ENCODE measurements at regions not wholly inside any gene's neighbourhood (a gene's known extent, or its start where the extent isn't known, plus 50 kb on each side); places are given as distances from the start of the nearest gene placed in this dataset.
A peak's percentile ranks its signal among the peaks of the same experiment; 100 is the strongest.

DNA sequence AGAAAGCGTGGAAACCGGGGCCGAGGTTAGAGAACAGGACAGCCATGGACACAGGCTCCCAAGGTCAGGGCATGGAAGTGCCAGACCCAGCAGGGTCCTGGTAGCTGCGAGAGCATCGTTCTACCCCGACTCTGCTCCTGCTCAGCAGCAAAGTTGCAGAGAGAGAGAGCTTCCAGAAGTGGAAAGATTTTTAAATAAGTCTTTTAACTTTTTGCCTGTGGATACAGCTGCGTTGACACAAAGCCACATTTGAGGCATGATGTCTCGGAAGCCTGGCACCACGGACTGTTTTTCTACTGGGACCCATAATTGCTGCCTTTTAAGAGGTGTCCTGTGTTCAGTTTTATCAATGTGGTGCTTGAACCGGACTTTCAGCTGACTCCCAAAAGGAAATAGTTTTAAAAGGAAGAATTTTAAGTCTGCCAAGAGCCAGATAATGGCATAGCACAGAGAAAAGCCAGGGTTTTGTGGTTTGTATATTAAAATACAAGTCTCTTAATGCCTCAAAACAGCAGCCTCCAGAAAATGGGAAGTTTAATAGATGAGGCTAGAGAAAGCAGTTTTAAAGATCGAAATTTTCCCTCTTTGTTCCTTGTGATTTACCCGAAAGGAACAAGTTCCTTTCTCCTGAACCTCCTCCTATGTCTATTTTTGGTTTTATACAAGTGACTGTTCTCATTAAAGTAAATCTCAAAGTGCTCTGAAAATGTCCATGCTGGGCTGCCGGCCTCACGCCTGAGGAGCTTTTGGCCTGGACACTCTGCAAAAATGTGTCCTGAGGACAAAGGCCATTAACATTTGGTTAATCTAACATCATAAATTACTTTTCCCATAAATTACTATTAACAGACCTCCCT, 91.5 kb downstream of the RIN2 start:
- H3K9ac ChIP-seq (ENCODE audit: low read depth, low read length): no peak overlapping the region

GRCh38 chr20:19850198-19850533, 92.1 kb downstream of the RIN2 start:
- no peak for ATAC-seq (ENCODE audit: insufficient read depth, low read depth)
- H3K36me3 ChIP-seq (ENCODE audit: insufficient read depth, low read length): no peaks in the 10 kb centered on the region
- DNase-seq: no peak
- H4K20me1 ChIP-seq (ENCODE audit: insufficient read depth, low read length): no peaks in the 10 kb centered on the region
- no peak overlapping the region for H3K4me2 ChIP-seq (ENCODE audit: insufficient read depth, low read length)
- H3K4me1 ChIP-seq (ENCODE audit: insufficient read depth, low read length): no peaks in the 10 kb centered on the region
- H2AFZ ChIP-seq (ENCODE audit: low read depth, low read length): no peak overlapping the region
- no peak overlapping the region for H3K4me3 ChIP-seq (ENCODE audit: low read depth in 1 of 2, low read length in 2 of 2)
- no peak for TF ChIP-seq EZH2 (IDR thresholded peaks at IDR 0.05; ENCODE audit: borderline replicate concordance, low read depth, low read length, severe bottlenecking)
- no peak for TF ChIP-seq CTCF (IDR thresholded peaks at IDR 0.05; ENCODE audit: borderline replicate concordance, extremely low read depth, low read length, poor library complexity, severe bottlenecking)
- H3K9me3 ChIP-seq (ENCODE audit: insufficient read depth, low read length, severe bottlenecking): no peaks in the 10 kb centered on the region
- no peaks in the 10 kb centered on the region for H3K79me2 ChIP-seq (ENCODE audit: insufficient read depth, low read length)
- no peak overlapping the region for H3K9ac ChIP-seq (ENCODE audit: low read depth, low read length)
- no peak overlapping the region for H3K27ac ChIP-seq (ENCODE audit: low read length)
- H3K27me3 ChIP-seq (ENCODE audit: insufficient read depth, low read length, poor library complexity): no peaks in the 10 kb centered on the region

More for the DNA sequence above, 91.5 kb downstream of the RIN2 start:
- H3K4me1 ChIP-seq (ENCODE audit: insufficient read depth, low read length): no peaks in the 10 kb centered on the region
- H3K9me3 ChIP-seq (ENCODE audit: insufficient read depth, low read length, severe bottlenecking): no peaks in the 10 kb centered on the region
- H3K27ac ChIP-seq (ENCODE audit: low read length): no peak overlapping the region
- H3K4me3 ChIP-seq (ENCODE audit: low read depth in 1 of 2, low read length in 2 of 2): no peak overlapping the region
- TF ChIP-seq CTCF (IDR thresholded peaks at IDR 0.05; ENCODE audit: borderline replicate concordance, extremely low read depth, low read length, poor library complexity, severe bottlenecking) (no peak), EZH2 (IDR thresholded peaks at IDR 0.05; ENCODE audit: borderline replicate concordance, low read depth, low read length, severe bottlenecking) (no peak)
- H2AFZ ChIP-seq (ENCODE audit: low read depth, low read length): no peak overlapping the region
- H4K20me1 ChIP-seq (ENCODE audit: insufficient read depth, low read length): no peaks in the 10 kb centered on the region
- H3K27me3 ChIP-seq (ENCODE audit: insufficient read depth, low read length, poor library complexity): no peaks in the 10 kb centered on the region
- DNase-seq: no peak
- no peak overlapping the region for H3K4me2 ChIP-seq (ENCODE audit: insufficient read depth, low read length)
- no peaks in the 10 kb centered on the region for H3K79me2 ChIP-seq (ENCODE audit: insufficient read depth, low read length)
- no peak for ATAC-seq (ENCODE audit: insufficient read depth, low read depth)
- H3K36me3 ChIP-seq (ENCODE audit: insufficient read depth, low read length): no peaks in the 10 kb centered on the region

DNA sequence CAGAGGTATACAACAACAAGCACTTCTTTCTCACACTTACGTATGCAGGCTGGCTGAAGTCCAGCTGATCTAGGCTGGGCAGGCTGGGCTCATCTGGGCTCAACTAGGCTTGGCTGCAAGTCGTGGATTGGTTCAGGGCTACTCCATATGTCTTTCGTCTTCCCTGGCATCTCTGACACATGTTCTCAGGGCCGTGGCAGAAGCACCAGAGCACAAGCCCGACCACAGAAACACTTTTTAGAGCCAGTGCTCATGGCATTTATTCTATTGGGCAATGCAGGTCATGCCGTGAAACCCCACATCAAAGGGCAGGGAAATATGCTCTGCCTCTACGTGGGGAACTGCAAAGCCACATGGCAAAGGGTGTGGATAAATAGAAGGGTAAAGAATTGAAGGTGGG, 93.8 kb downstream of the RIN2 start:
- ATAC-seq (ENCODE audit: insufficient read depth, low read depth) (0 out of 3 replicates have a peak, but pooled peaks have one; percentile 31), DNase-seq (no peak)
- no peaks in the 10 kb centered on the region for H3K79me2 ChIP-seq (ENCODE audit: insufficient read depth, low read length)
- H2AFZ ChIP-seq (ENCODE audit: low read depth, low read length): no peak overlapping the region
- H3K4me1 ChIP-seq (ENCODE audit: insufficient read depth, low read length): no peaks in the 10 kb centered on the region
- H4K20me1 ChIP-seq (ENCODE audit: insufficient read depth, low read length): no peaks in the 10 kb centered on the region
- TF ChIP-seq EZH2 (IDR thresholded peaks at IDR 0.05; ENCODE audit: borderline replicate concordance, low read depth, low read length, severe bottlenecking): no peak
- TF ChIP-seq CTCF (IDR thresholded peaks at IDR 0.05; ENCODE audit: borderline replicate concordance, extremely low read depth, low read length, poor library complexity, severe bottlenecking): no peak
- no peak overlapping the region for H3K9ac ChIP-seq (ENCODE audit: low read depth, low read length)
- no peak overlapping the region for H3K27ac ChIP-seq (ENCODE audit: low read length)
- no peak overlapping the region for H3K4me2 ChIP-seq (ENCODE audit: insufficient read depth, low read length)
- no peaks in the 10 kb centered on the region for H3K9me3 ChIP-seq (ENCODE audit: insufficient read depth, low read length, severe bottlenecking)
- no peaks in the 10 kb centered on the region for H3K27me3 ChIP-seq (ENCODE audit: insufficient read depth, low read length, poor library complexity)
- no peaks in the 10 kb centered on the region for H3K36me3 ChIP-seq (ENCODE audit: insufficient read depth, low read length)
- H3K4me3 ChIP-seq (ENCODE audit: low read depth in 1 of 2, low read length in 2 of 2): no peak overlapping the region

Data from DND-41 (cell line).